ENCODE measurements at regions not wholly inside any gene's neighbourhood (a gene's known extent, or its start where the extent isn't known, plus 50 kb on each side); places are given as distances from the start of the nearest gene placed in this dataset.

- Histone ChIP-seq H3K27ac (no peak overlapping the region), H3K4me3 (no peak overlapping the region), H3K9me3 (peaks cover 0 to 14% of the 10 kb centered on the region in 2 donors), H3K36me3 (no peaks in the 10 kb centered on the region), H3K27me3 (no peaks in the 10 kb centered on the region), H3K4me1 (no peaks in the 10 kb centered on the region)
- no peak for ATAC-seq
- DNase-seq: no peak
- intact Hi-C loops (cut with DNase I): no loop called here
- no peak for TF ChIP-seq CTCF (IDR thresholded peaks at IDR 0.05)
Measured at GRCh38 chr2:52128081-52128480, 1096.1 kb upstream of the NRXN1 start.

- Histone ChIP-seq H3K27ac (no peak overlapping the region), H3K9me3 (peaks cover 0 to 14% of the 10 kb centered on the region in 2 donors), H3K36me3 (no peaks in the 10 kb centered on the region), H3K27me3 (no peaks in the 10 kb centered on the region), H3K4me1 (no peaks in the 10 kb centered on the region), H3K4me3 (no peak overlapping the region)
- no peak for TF ChIP-seq CTCF (IDR thresholded peaks at IDR 0.05)
- no peak for DNase-seq
- no peak for ATAC-seq
- intact Hi-C loops (cut with DNase I): no loop called here
Measured at GRCh38 chr2:52127527-52127926, 1095.6 kb upstream of the NRXN1 start.

GRCh38 chr2:52117299-52117698 is 1085.4 kb upstream of the NRXN1 start:
- intact Hi-C loops (cut with DNase I): no loop called here

GRCh38 chr2:52115750-52116149 is 1083.8 kb upstream of the NRXN1 start:
- Histone ChIP-seq H3K9me3 (peaks cover 0 to 15% of the 10 kb centered on the region in 2 donors), H3K36me3 (no peaks in the 10 kb centered on the region), H3K27ac (no peak overlapping the region), H3K4me1 (no peaks in the 10 kb centered on the region), H3K4me3 (no peak overlapping the region), H3K27me3 (no peaks in the 10 kb centered on the region)
- TF ChIP-seq CTCF (IDR thresholded peaks at IDR 0.05): no peak
- intact Hi-C loops (cut with DNase I): no loop called here
- ATAC-seq (no peak), DNase-seq (no peak)

More at GRCh38 chr2:52117299-52117698, 1085.4 kb upstream of the NRXN1 start:
- H3K9me3 ChIP-seq: peaks cover 0 to 4% of the 10 kb centered on the region in 2 donors
- H3K36me3 ChIP-seq: no peaks in the 10 kb centered on the region
- no peak overlapping the region for H3K27ac ChIP-seq
- DNase-seq: no peak
- H3K4me1 ChIP-seq: no peaks in the 10 kb centered on the region
- TF ChIP-seq CTCF (IDR thresholded peaks at IDR 0.05): no peak
- H3K4me3 ChIP-seq: no peak overlapping the region
- no peak for ATAC-seq
- no peaks in the 10 kb centered on the region for H3K27me3 ChIP-seq

GRCh38 chr2:52113338-52113737 is 1081.4 kb upstream of the NRXN1 start:
- Histone ChIP-seq H3K9me3 (peaks cover 0 to 15% of the 10 kb centered on the region in 2 donors), H3K27me3 (no peaks in the 10 kb centered on the region), H3K4me3 (no peak overlapping the region), H3K4me1 (no peaks in the 10 kb centered on the region), H3K36me3 (no peaks in the 10 kb centered on the region), H3K27ac (no peak overlapping the region)
- DNase-seq (no peak), ATAC-seq (no peak)
- no peak for TF ChIP-seq CTCF (IDR thresholded peaks at IDR 0.05)
- intact Hi-C loops (cut with DNase I): no loop called here
